Inferior parietal cortex (tissue), 1 donor: ENCODE measurements at regions not wholly inside any gene's neighbourhood (a gene's known extent, or its start where the extent isn't known, plus 50 kb on each side); places are given as distances from the start of the nearest gene placed in this dataset.

ENCODE experiments used
- DNase-seq: peaks from one replicate; pipeline ENCODE4 v3.0.0-alpha.2; 2016; ENCODE audit errors: extremely low spot score

- no peak for DNase-seq
Measured at GRCh38 chr21:38696579-38696978, 109.2 kb upstream of the ETS2 start.

GRCh38 chr21:38699048-38699447 lies 106.7 kb upstream of the ETS2 start:
- DNase-seq, result no peak

GRCh38 chr21:38702196-38702595 lies 103.5 kb upstream of the ETS2 start:
- no peak for DNase-seq

GRCh38 chr21:38709876-38710275 lies 95.9 kb upstream of the ETS2 start:
- no peak for DNase-seq

- no peak for DNase-seq
Measured at GRCh38 chr21:38712071-38712470, 93.7 kb upstream of the ETS2 start.

- no peak for DNase-seq
Measured at GRCh38 chr21:38712664-38713063, 93.1 kb upstream of the ETS2 start.

GRCh38 chr21:38714039-38714817 lies 91.5 kb upstream of the ETS2 start:
- no peak for DNase-seq

- DNase-seq, result no peak
Measured at GRCh38 chr21:38714999-38715398, 90.7 kb upstream of the ETS2 start.

GRCh38 chr21:38716088-38716487 lies 89.6 kb upstream of the ETS2 start:
- DNase-seq, result no peak

- no peak for DNase-seq
Measured at GRCh38 chr21:38716942-38717341, 88.8 kb upstream of the ETS2 start.

GRCh38 chr21:38718481-38718880 lies 87.2 kb upstream of the ETS2 start:
- DNase-seq, result peak; percentile 25

GRCh38 chr21:38720074-38720473 lies 85.7 kb upstream of the ETS2 start:
- no peak for DNase-seq

GRCh38 chr21:38721055-38721454 lies 84.7 kb upstream of the ETS2 start:
- no peak for DNase-seq

- no peak for DNase-seq
Measured at GRCh38 chr21:38721958-38722357, 83.8 kb upstream of the ETS2 start.

GRCh38 chr21:38725196-38726157 lies 80.3 kb upstream of the ETS2 start:
- DNase-seq, result no peak

- no peak for DNase-seq
Measured at GRCh38 chr21:38726482-38726881, 79.2 kb upstream of the ETS2 start.

- DNase-seq, result no peak
Measured at GRCh38 chr21:38729291-38729690, 76.4 kb upstream of the ETS2 start.

- no peak for DNase-seq
Measured at GRCh38 chr21:38729754-38730379, 75.9 kb upstream of the ETS2 start.

GRCh38 chr21:38733972-38734546 lies 71.7 kb upstream of the ETS2 start:
- peak; percentile 82 for DNase-seq

GRCh38 chr21:38734646-38735365 lies 70.9 kb upstream of the ETS2 start:
- DNase-seq, result no peak

GRCh38 chr21:38735626-38736206 lies 70.0 kb upstream of the ETS2 start:
- DNase-seq, result no peak
